ENCODE measurements at regions not wholly inside any gene's neighbourhood (a gene's known extent, or its start where the extent isn't known, plus 50 kb on each side); places are given as distances from the start of the nearest gene placed in this dataset.

- Histone ChIP-seq H3K4me1 (ENCODE audit: insufficient read depth, low read length) (no peaks in the 10 kb centered on the region), H3K4me3 (ENCODE audit: low read length) (no peak overlapping the region), H3K9me3 (ENCODE audit: insufficient read depth, low read depth, low read length) (no peaks in the 10 kb centered on the region), H3K9ac (ENCODE audit: low read depth, low read length) (no peak overlapping the region), H3K36me3 (ENCODE audit: insufficient read depth, low read depth, low read length) (no peaks in the 10 kb centered on the region), H3K27me3 (ENCODE audit: insufficient read depth, low read length) (no peaks in the 10 kb centered on the region), H3K27ac (ENCODE audit: low read length) (no peak overlapping the region)
Observed at GRCh38 chr4:62960415-62960814, 1448.8 kb downstream of the TECRL start.

- Histone ChIP-seq H3K4me1 (ENCODE audit: insufficient read depth, low read length) (peaks cover 6% of the 10 kb centered on the region; the same call in 1 of the 2 replicates), H3K9me3 (ENCODE audit: insufficient read depth, low read depth, low read length) (no peaks in the 10 kb centered on the region), H3K27ac (ENCODE audit: low read length) (no peak overlapping the region), H3K36me3 (ENCODE audit: insufficient read depth, low read depth, low read length) (no peaks in the 10 kb centered on the region), H3K4me3 (ENCODE audit: low read length) (no peak overlapping the region), H3K27me3 (ENCODE audit: insufficient read depth, low read length) (no peaks in the 10 kb centered on the region), H3K9ac (ENCODE audit: low read depth, low read length) (no peak overlapping the region)
Observed at GRCh38 chr4:62953752-62954151, 1455.5 kb downstream of the TECRL start.

- H3K36me3 ChIP-seq (ENCODE audit: insufficient read depth, low read depth, low read length) = no peaks in the 10 kb centered on the region
- no peaks in the 10 kb centered on the region for H3K9me3 ChIP-seq (ENCODE audit: insufficient read depth, low read depth, low read length)
- H3K4me3 ChIP-seq (ENCODE audit: low read length) = no peak overlapping the region
- no peak overlapping the region for H3K27ac ChIP-seq (ENCODE audit: low read length)
- H3K27me3 ChIP-seq (ENCODE audit: insufficient read depth, low read length) = no peaks in the 10 kb centered on the region
- no peak overlapping the region for H3K9ac ChIP-seq (ENCODE audit: low read depth, low read length)
- peaks cover 6% of the 10 kb centered on the region; the same call in 1 of the 2 replicates for H3K4me1 ChIP-seq (ENCODE audit: insufficient read depth, low read length)
Observed at GRCh38 chr4:62952366-62952765, 1456.9 kb downstream of the TECRL start.

GRCh38 chr4:62948108-62948507, 1461.1 kb downstream of the TECRL start:
- no peaks in the 10 kb centered on the region for H3K9me3 ChIP-seq (ENCODE audit: insufficient read depth, low read depth, low read length)
- no peaks in the 10 kb centered on the region; the same call in 1 of the 2 replicates for H3K4me1 ChIP-seq (ENCODE audit: insufficient read depth, low read length)
- H3K27ac ChIP-seq (ENCODE audit: low read length) = no peak overlapping the region
- no peak overlapping the region for H3K4me3 ChIP-seq (ENCODE audit: low read length)
- no peaks in the 10 kb centered on the region for H3K27me3 ChIP-seq (ENCODE audit: insufficient read depth, low read length)
- H3K9ac ChIP-seq (ENCODE audit: low read depth, low read length) = no peak overlapping the region
- H3K36me3 ChIP-seq (ENCODE audit: insufficient read depth, low read depth, low read length) = no peaks in the 10 kb centered on the region

GRCh38 chr4:62940229-62940628, 1469.0 kb downstream of the TECRL start:
- no peaks in the 10 kb centered on the region for H3K27me3 ChIP-seq (ENCODE audit: insufficient read depth, low read length)
- peaks cover 14% of the 10 kb centered on the region for H3K9me3 ChIP-seq (ENCODE audit: insufficient read depth, low read depth, low read length)
- no peak overlapping the region for H3K27ac ChIP-seq (ENCODE audit: low read length)
- H3K36me3 ChIP-seq (ENCODE audit: insufficient read depth, low read depth, low read length) = no peaks in the 10 kb centered on the region
- H3K4me3 ChIP-seq (ENCODE audit: low read length) = no peak overlapping the region
- H3K4me1 ChIP-seq (ENCODE audit: insufficient read depth, low read length) = no peaks in the 10 kb centered on the region
- H3K9ac ChIP-seq (ENCODE audit: low read depth, low read length) = no peak overlapping the region

- Histone ChIP-seq H3K36me3 (ENCODE audit: insufficient read depth, low read depth, low read length) (no peaks in the 10 kb centered on the region), H3K27ac (ENCODE audit: low read length) (no peak overlapping the region), H3K9me3 (ENCODE audit: insufficient read depth, low read depth, low read length) (peaks cover 9% of the 10 kb centered on the region; the same call in 1 of the 2 replicates), H3K4me1 (ENCODE audit: insufficient read depth, low read length) (no peaks in the 10 kb centered on the region), H3K27me3 (ENCODE audit: insufficient read depth, low read length) (no peaks in the 10 kb centered on the region), H3K9ac (ENCODE audit: low read depth, low read length) (no peak overlapping the region), H3K4me3 (ENCODE audit: low read length) (no peak overlapping the region)
Observed at GRCh38 chr4:62930884-62931283, 1478.4 kb downstream of the TECRL start.

- H3K36me3 ChIP-seq (ENCODE audit: insufficient read depth, low read depth, low read length) = no peaks in the 10 kb centered on the region
- H3K4me3 ChIP-seq (ENCODE audit: low read length) = no peak overlapping the region
- H3K4me1 ChIP-seq (ENCODE audit: insufficient read depth, low read length) = no peaks in the 10 kb centered on the region
- no peaks in the 10 kb centered on the region for H3K9me3 ChIP-seq (ENCODE audit: insufficient read depth, low read depth, low read length)
- no peaks in the 10 kb centered on the region for H3K27me3 ChIP-seq (ENCODE audit: insufficient read depth, low read length)
- no peak overlapping the region for H3K9ac ChIP-seq (ENCODE audit: low read depth, low read length)
- no peak overlapping the region for H3K27ac ChIP-seq (ENCODE audit: low read length)
Observed at GRCh38 chr4:62928483-62928882, 1480.8 kb downstream of the TECRL start.

GRCh38 chr4:62927574-62927973, 1481.7 kb downstream of the TECRL start:
- H3K4me3 ChIP-seq (ENCODE audit: low read length) = no peak overlapping the region

GRCh38 chr4:62923783-62924182, 1485.5 kb downstream of the TECRL start:
- Histone ChIP-seq H3K36me3 (ENCODE audit: insufficient read depth, low read depth, low read length) (no peaks in the 10 kb centered on the region), H3K4me3 (ENCODE audit: low read length) (no peak overlapping the region), H3K27me3 (ENCODE audit: insufficient read depth, low read length) (no peaks in the 10 kb centered on the region), H3K4me1 (ENCODE audit: insufficient read depth, low read length) (no peaks in the 10 kb centered on the region), H3K9me3 (ENCODE audit: insufficient read depth, low read depth, low read length) (no peaks in the 10 kb centered on the region), H3K9ac (ENCODE audit: low read depth, low read length) (no peak overlapping the region), H3K27ac (ENCODE audit: low read length) (no peak overlapping the region)

More at GRCh38 chr4:62927574-62927973, 1481.7 kb downstream of the TECRL start:
- no peaks in the 10 kb centered on the region for H3K4me1 ChIP-seq (ENCODE audit: insufficient read depth, low read length)
- no peak overlapping the region for H3K27ac ChIP-seq (ENCODE audit: low read length)
- no peaks in the 10 kb centered on the region for H3K9me3 ChIP-seq (ENCODE audit: insufficient read depth, low read depth, low read length)
- H3K36me3 ChIP-seq (ENCODE audit: insufficient read depth, low read depth, low read length) = no peaks in the 10 kb centered on the region
- H3K9ac ChIP-seq (ENCODE audit: low read depth, low read length) = no peak overlapping the region
- no peaks in the 10 kb centered on the region for H3K27me3 ChIP-seq (ENCODE audit: insufficient read depth, low read length)

- Histone ChIP-seq H3K27ac (ENCODE audit: low read length) (no peak overlapping the region), H3K27me3 (ENCODE audit: insufficient read depth, low read length) (no peaks in the 10 kb centered on the region), H3K4me1 (ENCODE audit: insufficient read depth, low read length) (no peaks in the 10 kb centered on the region; the same call in 1 of the 2 replicates), H3K4me3 (ENCODE audit: low read length) (no peak overlapping the region), H3K9ac (ENCODE audit: low read depth, low read length) (no peak overlapping the region), H3K36me3 (ENCODE audit: insufficient read depth, low read depth, low read length) (no peaks in the 10 kb centered on the region), H3K9me3 (ENCODE audit: insufficient read depth, low read depth, low read length) (no peaks in the 10 kb centered on the region)
Observed at GRCh38 chr4:62917649-62918048, 1491.6 kb downstream of the TECRL start.

- Histone ChIP-seq H3K27me3 (ENCODE audit: insufficient read depth, low read length) (no peaks in the 10 kb centered on the region), H3K9me3 (ENCODE audit: insufficient read depth, low read depth, low read length) (no peaks in the 10 kb centered on the region), H3K4me1 (ENCODE audit: insufficient read depth, low read length) (no peaks in the 10 kb centered on the region; the same call in 1 of the 2 replicates), H3K4me3 (ENCODE audit: low read length) (no peak overlapping the region), H3K9ac (ENCODE audit: low read depth, low read length) (no peak overlapping the region), H3K36me3 (ENCODE audit: insufficient read depth, low read depth, low read length) (no peaks in the 10 kb centered on the region), H3K27ac (ENCODE audit: low read length) (no peak overlapping the region)
Observed at GRCh38 chr4:62914758-62915157, 1494.5 kb downstream of the TECRL start.

- Histone ChIP-seq H3K4me1 (ENCODE audit: insufficient read depth, low read length) (no peaks in the 10 kb centered on the region; the same call in 1 of the 2 replicates), H3K27me3 (ENCODE audit: insufficient read depth, low read length) (no peaks in the 10 kb centered on the region), H3K27ac (ENCODE audit: low read length) (no peak overlapping the region), H3K36me3 (ENCODE audit: insufficient read depth, low read depth, low read length) (no peaks in the 10 kb centered on the region), H3K9me3 (ENCODE audit: insufficient read depth, low read depth, low read length) (no peaks in the 10 kb centered on the region), H3K9ac (ENCODE audit: low read depth, low read length) (no peak overlapping the region), H3K4me3 (ENCODE audit: low read length) (no peak overlapping the region)
Observed at GRCh38 chr4:62913065-62913464, 1496.2 kb downstream of the TECRL start.

All from iPS-20b (cell line).